Nephron progenitor cell (in vitro differentiated cells): ENCODE measurements at regions not wholly inside any gene's neighbourhood (a gene's known extent, or its start where the extent isn't known, plus 50 kb on each side); places are given as distances from the start of the nearest gene placed in this dataset.

ENCODE experiments used
- DNase-seq: peaks from one replicate; pipeline ENCODE4 v3.0.0; 2021
- H3K27ac Mint-ChIP-seq: 2 replicates; pipeline ENCODE4 v1.8.0; 2021; ENCODE audit warnings: mild to moderate bottlenecking, moderate library complexity, mixed read lengths
- H3K27me3 Mint-ChIP-seq: 2 replicates; pipeline ENCODE4 v1.8.0; 2021; ENCODE audit warnings: mild to moderate bottlenecking, low read depth, mixed read lengths; ENCODE audit not compliant: poor library complexity
- H3K36me3 Mint-ChIP-seq: 2 replicates; pipeline ENCODE4 v1.8.0; 2021; ENCODE audit warnings: low read depth, mixed read lengths
- H3K4me1 Mint-ChIP-seq: 2 replicates; pipeline ENCODE4 v1.8.0; 2021; ENCODE audit warnings: mixed read lengths
- H3K4me3 Mint-ChIP-seq: 2 replicates; pipeline ENCODE4 v1.8.0; 2021; ENCODE audit warnings: mild to moderate bottlenecking, moderate library complexity, mixed read lengths
- H3K9me3 Mint-ChIP-seq: 2 replicates; pipeline ENCODE4 v1.8.0; 2021; ENCODE audit warnings: mild to moderate bottlenecking, moderate library complexity, mixed read lengths
- CTCF ChIP-seq: fragments of 200-600 bp; sonication (generic); IDR thresholded peaks from 2 replicates; pipeline ENCODE4 v1.5.0; 2021; ENCODE audit warnings: antibody characterized with exemption

GRCh38 chr7:41835976-41836530 lies 133.2 kb upstream of the INHBA start:
- Mint-ChIP-seq H3K36me3 (peaks cover 8% of the 10 kb centered on the region), H3K27me3 (peaks cover 2% of the 10 kb centered on the region), H3K27ac (no peak overlapping the region), H3K4me1 (no peaks in the 10 kb centered on the region), H3K9me3 (peaks cover 19% of the 10 kb centered on the region), H3K4me3 (no peak overlapping the region)
- no peak for DNase-seq
- TF ChIP-seq CTCF: no peak

GRCh38 chr7:41834805-41835694 lies 132.2 kb upstream of the INHBA start:
- H3K27me3 Mint-ChIP-seq: peaks cover 2% of the 10 kb centered on the region
- no peak overlapping the region for H3K4me3 Mint-ChIP-seq
- H3K27ac Mint-ChIP-seq: no peak overlapping the region
- H3K9me3 Mint-ChIP-seq: peaks cover 26% of the 10 kb centered on the region
- H3K36me3 Mint-ChIP-seq: peaks cover 8% of the 10 kb centered on the region
- no peak for DNase-seq
- no peak for TF ChIP-seq CTCF
- H3K4me1 Mint-ChIP-seq: no peaks in the 10 kb centered on the region

- DNase-seq: no peak
- Mint-ChIP-seq H3K4me3 (no peak overlapping the region), H3K27me3 (peaks cover 2% of the 10 kb centered on the region), H3K9me3 (peaks cover 26% of the 10 kb centered on the region), H3K27ac (no peak overlapping the region), H3K4me1 (no peaks in the 10 kb centered on the region), H3K36me3 (peaks cover 8% of the 10 kb centered on the region)
- TF ChIP-seq CTCF: no peak
Observed at GRCh38 chr7:41832941-41833340, 130.1 kb upstream of the INHBA start.

GRCh38 chr7:41830271-41830670 lies 127.4 kb upstream of the INHBA start:
- no peak for TF ChIP-seq CTCF
- peaks cover 26% of the 10 kb centered on the region for H3K9me3 Mint-ChIP-seq
- no peaks in the 10 kb centered on the region for H3K4me1 Mint-ChIP-seq
- H3K4me3 Mint-ChIP-seq: no peak overlapping the region
- H3K27ac Mint-ChIP-seq: no peak overlapping the region
- no peak for DNase-seq
- peaks cover 2% of the 10 kb centered on the region for H3K27me3 Mint-ChIP-seq
- peaks cover 8% of the 10 kb centered on the region for H3K36me3 Mint-ChIP-seq

GRCh38 chr7:41828911-41829310 lies 126.0 kb upstream of the INHBA start:
- Mint-ChIP-seq H3K27ac (no peak overlapping the region), H3K4me1 (no peaks in the 10 kb centered on the region), H3K9me3 (peaks cover 26% of the 10 kb centered on the region), H3K36me3 (peaks cover 8% of the 10 kb centered on the region), H3K27me3 (peaks cover 2% of the 10 kb centered on the region), H3K4me3 (no peak overlapping the region)
- no peak for TF ChIP-seq CTCF
- no peak for DNase-seq
